ENCODE measurements at regions not wholly inside any gene's neighbourhood (a gene's known extent, or its start where the extent isn't known, plus 50 kb on each side); places are given as distances from the start of the nearest gene placed in this dataset.
"Not testable (repeated sequence)": the region's sequence is repeated elsewhere in the genome, so short reads cannot be mapped to it uniquely, and the experiment has no call there.

DNA sequence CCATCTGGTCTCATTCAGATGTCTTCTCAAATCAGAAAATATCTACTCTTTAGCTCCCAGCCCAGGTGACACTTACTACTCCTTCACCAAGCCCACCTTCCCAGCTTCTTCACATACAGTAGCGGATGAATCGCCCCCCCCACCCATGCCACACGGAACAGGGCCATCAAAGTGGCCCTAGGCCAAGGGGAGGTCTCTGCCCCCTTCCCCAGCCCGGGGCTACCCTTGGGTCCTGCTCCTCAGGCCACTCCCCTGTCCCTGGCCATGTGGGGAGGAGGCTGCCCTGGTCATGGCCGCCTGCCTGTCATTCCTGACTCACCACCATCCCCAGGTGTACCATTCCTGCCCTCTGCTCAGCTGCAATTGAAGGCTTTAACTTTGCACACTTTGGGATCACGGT, 142.8 kb downstream of the NECTIN1 start:
- DNase-seq (ENCODE audit: low read depth) = no peak

DNA sequence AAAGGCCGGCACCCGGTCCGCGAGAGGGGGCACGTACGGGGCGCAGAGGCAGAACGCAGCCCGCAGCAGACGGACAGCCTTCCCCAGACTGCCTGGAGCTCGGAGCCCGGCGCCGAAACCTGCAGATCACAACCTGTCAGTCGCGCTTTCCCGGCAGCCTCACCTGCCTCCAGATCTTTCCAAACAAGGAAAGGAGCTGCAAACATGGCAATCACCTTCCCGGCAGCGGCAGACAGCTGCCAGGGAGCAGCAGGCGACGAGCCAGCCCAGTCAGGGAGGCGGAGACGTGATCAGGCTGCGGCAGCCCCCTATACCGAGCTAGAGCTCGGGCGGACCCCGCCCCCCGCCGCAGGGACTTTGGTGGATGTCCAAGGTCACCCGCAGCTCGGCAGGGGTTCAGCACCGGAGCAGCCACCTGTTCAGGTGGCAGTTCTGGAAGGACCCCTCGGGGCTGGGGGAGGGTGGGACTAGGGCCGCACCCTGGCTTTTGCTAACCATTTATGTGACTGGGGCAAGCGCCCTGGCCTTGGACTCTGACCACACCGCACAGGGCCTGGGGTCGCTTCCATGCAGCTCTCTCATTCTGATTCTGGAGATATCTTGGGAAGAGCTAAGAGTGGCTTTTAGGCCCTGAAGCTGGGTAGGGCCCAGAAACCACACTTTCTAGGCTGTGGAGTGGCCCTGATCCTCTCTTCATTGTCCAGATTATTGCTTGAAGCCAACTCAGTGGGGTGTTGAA, 143.8 kb downstream of the NECTIN1 start:
- no peak for DNase-seq (ENCODE audit: low read depth)

- DNase-seq (ENCODE audit: low read depth) = peak; percentile 50
These were observed 144.6 kb downstream of the NECTIN1 start for GRCh38 chr11:119584193-119585042.

GRCh38 chr11:119583585-119583984, 145.4 kb downstream of the NECTIN1 start:
- no peak for DNase-seq (ENCODE audit: low read depth)

GRCh38 chr11:119581396-119581795, 147.6 kb downstream of the NECTIN1 start:
- DNase-seq (ENCODE audit: low read depth) = not testable (repeated sequence)

GRCh38 chr11:119580751-119581150, 148.2 kb downstream of the NECTIN1 start:
- DNase-seq (ENCODE audit: low read depth) = no peak

DNA sequence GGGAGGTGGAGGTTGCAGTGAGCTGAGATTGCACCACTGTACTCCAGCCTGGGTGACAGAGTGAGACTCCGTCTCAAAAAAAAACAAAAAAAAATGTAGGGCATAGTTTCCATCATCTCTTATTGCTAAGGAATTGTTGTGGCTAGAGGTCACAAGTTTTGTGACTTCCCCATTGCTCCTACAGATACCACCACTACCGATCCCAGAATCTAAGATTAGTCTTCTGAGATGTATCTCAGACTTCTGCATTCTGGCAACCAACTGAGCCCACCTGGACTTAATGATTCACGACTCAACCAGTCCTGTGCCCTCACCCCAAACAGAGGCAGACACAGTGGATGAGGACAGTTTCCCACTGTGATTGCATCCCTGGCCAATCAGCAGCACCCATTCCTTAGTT, 148.9 kb downstream of the NECTIN1 start:
- no peak for DNase-seq (ENCODE audit: low read depth)

- no peak for DNase-seq (ENCODE audit: low read depth)
These were observed 150.3 kb downstream of the NECTIN1 start for GRCh38 chr11:119578521-119579191.

DNA sequence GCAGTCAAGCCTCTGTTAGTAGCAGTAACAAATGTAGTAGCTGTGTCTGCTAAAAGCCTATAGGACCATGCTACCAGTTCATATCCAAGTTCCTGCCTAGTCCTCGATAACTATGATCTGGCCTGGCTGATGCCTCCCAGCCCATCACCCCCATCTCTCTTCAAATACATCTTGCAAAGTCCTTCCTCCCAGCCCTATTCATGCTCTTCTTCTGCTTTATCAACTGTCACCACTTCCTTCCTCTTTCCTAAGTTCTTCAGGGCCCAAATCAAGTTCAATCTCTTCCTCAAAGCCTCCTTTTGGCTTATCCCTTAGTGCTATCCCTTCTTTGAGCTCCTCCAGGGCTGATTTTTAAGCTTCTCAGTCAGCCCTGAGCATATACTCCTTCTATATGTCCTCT, 150.9 kb upstream of the THY1 start:
- DNase-seq (ENCODE audit: low read depth) = no peak

DNA sequence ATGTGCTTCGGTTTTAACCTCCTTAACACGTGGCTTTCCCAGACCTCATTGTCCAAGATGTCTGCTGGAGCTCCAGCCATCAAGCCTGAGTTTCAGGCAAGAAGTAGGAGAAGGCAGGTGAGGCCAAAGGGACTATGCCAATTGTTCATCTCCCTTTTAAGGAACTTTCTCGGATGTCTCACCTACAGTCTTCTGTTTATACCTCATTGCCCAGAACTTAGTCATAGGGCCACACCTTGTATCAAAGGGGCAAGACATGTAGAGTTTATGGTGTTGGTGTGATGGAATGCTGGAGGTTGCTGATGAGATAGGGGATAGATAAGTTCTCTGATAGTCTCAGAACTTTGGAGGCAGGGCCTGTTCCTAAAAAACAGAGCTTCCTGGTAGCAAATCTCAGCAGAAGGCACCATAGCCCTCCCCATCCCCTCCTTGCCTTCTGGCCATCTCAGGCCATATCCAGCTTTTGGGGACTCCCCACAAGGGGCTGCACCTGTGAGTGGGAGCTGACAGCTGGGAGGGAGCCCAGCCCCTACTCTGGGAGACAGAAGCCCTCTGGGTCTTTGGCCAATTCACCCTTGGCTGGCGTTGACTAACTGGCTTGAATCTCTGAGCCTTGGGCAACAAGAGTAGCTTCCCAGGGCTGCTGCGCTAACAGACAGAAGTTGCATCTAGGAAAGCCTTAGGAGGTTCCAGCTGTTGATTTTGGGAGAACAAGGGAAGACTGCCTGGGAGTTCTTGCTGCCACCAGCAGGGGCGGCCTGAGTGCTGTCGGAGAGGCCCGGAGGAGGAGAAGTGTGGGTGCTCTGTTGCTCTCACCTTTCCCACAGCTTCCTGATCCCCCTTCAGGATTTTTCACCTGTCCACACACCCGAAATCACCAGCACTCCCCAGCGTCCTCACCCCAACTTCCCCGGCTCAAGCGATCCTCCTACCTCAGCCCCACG, 149.8 kb upstream of the THY1 start:
- DNase-seq (ENCODE audit: low read depth) = no peak

GRCh38 chr11:119571311-119571710, 148.3 kb upstream of the THY1 start:
- DNase-seq (ENCODE audit: low read depth) = peak; percentile 11

DNA sequence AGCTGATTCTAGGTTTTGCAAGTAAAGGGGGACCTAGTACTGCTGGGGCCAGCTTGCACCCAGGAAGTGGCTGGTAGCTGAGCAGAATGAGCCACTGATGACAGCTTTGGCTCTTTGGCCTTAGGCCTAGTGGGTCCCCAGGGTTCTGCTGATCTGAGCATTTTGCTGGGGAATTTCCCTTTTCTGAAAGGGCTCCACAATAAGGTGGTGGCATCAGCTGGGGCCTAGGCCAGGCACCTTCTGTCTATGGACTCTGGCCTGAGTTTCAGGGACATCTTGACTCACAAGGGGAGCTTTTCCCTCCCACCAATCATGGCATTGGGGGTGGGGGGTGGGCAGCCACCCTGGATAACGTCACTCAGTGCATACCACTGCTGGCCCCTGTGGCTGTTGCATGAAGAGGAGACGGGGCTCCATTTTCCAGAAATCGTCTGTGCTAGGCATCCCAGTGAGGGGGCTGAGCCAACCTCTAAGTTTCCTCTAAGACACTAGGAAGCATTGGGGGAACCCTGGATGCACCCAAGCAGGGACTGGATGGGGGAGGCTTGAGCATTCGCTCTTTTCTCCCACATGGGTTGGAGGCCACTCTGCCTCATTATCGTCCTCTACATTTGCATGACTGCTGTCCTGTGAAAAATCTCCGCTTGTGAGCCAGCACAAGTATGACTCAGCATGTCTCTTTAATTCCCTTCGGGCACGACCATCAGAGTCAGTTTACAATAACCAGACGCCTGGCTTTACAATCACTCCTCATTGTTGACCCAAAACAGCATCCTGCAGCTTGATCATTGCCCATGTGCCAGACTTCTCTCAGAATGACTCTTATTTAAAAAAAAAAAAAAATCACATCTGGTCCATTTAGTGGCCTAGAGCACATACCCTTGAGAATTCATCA, 145.0 kb upstream of the THY1 start:
- peak; percentile 72 for DNase-seq (ENCODE audit: low read depth)

DNA sequence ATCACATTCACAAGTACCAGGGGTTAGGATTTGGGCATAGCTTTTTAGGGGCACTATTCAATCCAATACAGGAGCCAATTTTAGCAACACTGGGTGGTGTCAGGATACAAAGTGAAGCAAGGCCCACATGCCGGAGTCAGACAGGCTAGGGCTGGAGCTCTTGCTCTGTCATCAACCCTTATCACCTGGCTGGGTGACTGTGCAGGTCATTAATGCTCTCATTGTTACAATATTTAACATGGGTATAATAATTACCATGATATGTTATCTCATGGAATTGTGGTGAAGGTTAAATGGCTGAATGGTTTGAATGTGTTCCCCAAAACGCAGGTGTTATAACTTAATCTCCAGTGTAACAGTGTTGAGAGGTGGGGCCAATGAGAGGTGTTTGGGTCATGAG, 143.3 kb upstream of the THY1 start:
- DNase-seq (ENCODE audit: low read depth) = no peak

GRCh38 chr11:119565693-119566092, 142.7 kb upstream of the THY1 start:
- not testable (repeated sequence) for DNase-seq (ENCODE audit: low read depth)

DNA sequence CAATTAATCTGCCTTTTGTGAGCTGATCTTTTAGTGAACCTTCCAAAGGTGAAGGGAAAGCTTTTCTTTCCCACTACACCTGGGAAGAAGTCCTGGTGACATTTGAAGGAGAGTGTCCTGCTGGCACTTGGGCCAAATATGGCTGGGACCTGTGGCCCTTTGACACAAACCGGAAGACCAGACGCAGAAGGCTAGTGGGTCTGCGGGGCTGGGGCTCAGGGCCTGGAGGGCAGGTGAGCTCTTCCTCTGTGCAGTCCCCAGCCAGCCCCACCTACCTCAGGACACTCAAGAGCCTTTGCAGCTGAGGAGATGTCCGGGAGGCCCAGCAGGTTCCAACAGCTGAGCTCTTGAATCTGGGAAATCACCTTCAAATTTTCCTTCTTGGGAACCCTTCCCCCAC, 138.0 kb upstream of the THY1 start:
- no peak for DNase-seq (ENCODE audit: low read depth)

DNA sequence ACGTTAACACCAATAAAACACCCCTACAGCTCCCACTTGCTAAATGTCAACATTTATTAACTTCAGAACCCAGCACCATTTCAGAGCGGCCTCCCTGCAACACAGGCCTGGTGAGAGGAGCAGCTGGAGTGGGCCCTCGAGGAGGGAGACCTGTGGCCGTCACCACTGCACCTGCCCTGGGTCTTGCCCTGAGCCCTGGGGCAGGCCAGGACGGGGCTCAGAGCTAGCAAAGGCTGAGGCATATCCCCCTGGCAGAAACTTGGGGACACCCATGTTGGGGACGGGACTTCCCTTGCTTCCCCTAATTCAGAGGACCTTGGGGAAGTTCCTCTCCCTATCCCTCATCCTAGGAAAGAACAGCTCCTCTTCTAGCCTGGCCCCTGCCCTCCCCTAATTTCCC, 137.3 kb upstream of the THY1 start:
- DNase-seq (ENCODE audit: low read depth) = no peak

GRCh38 chr11:119552106-119552485, 129.1 kb upstream of the THY1 start:
- DNase-seq (ENCODE audit: low read depth) = no peak

GRCh38 chr11:119551420-119552105, 128.6 kb upstream of the THY1 start:
- DNase-seq (ENCODE audit: low read depth) = no peak

DNA sequence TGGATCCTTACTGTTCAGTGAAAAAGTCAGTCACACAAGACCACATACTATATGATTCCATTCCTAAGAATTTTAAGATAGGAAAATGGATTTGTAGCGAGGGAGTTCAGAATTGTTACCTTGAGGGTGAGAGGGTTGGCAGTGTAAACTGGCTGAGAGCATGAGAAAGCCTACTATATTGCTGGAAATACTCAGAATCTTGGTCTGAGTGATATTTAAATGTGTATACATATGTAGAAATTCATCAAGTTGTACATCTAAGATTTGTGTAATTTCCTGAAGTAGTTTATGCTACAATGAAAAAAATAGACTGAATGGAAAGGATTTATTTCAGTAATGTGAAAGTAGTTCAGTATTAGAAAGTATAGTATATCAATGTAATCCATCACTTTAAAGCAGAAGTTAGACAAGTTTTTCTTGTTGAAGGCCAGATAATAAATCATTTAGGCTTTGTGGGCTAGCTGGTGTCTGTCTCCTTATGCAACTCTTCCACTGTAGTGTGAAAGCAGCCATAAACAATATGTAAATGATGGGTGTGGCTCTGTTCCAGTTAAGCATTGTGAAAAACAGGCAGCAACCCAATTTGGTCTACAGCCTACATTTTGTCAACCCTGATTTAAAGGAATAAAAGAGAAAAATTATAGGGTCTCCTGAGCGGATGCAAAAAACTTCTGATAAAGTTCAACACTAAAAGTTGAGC, 127.2 kb upstream of the THY1 start:
- DNase-seq (ENCODE audit: low read depth) = no peak
